GM18502 (cell line): ENCODE measurements at regions not wholly inside any gene's neighbourhood (a gene's known extent, or its start where the extent isn't known, plus 50 kb on each side); places are given as distances from the start of the nearest gene placed in this dataset.
A peak's percentile ranks its signal among the peaks of the same experiment; 100 is the strongest.
"Not testable (repeated sequence)": the region's sequence is repeated elsewhere in the genome, so short reads cannot be mapped to it uniquely, and the experiment has no call there.

Experiments used
- ATAC-seq: cut with Tn5 transposase; IDR thresholded peaks from one replicate; pipeline ENCODE4 v1.9.1; 2021; ENCODE audit warnings: mild to moderate bottlenecking; ENCODE audit not compliant: unreplicated experiment, poor library complexity

DNA sequence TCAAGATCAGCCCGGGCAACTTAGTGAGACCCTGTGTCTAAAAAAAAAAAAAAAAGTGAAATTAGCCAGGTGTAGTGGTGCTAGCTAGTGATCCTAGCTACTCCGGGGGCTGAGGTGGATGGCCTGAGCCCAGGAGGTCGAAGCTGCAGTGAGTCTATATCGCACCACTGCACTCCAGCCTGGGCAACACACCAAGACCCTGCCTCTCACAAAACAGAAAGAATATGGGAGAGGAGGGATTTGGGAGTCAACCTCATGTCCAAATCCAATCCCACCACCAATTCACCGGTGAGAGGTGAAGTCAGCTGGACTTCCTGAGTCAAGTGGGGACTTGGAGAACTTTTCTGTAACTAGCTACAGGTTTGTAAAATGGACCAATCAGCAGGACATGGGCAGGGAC, 80.5 kb upstream of the MFGE8 start:
- no peak for ATAC-seq

DNA sequence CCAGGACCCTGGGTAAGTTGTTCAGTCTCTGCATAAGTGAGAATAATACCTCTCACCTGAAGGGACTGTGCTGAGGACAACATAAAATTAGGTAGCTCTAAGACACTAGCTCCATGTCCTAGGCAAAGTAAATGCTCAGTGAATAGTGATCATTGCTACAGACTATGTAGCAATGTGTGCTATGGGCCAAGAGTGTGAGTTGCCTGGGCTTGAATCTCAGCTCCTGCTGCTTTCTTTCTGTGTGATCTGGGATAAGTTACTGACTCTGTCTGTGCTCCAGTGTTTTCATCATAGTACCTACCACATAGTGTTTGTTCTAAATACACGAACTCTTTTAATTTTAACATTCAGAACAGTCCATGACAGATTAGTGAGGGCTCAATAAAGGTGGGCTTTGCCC, 81.1 kb upstream of the MFGE8 start:
- ATAC-seq = no peak

DNA sequence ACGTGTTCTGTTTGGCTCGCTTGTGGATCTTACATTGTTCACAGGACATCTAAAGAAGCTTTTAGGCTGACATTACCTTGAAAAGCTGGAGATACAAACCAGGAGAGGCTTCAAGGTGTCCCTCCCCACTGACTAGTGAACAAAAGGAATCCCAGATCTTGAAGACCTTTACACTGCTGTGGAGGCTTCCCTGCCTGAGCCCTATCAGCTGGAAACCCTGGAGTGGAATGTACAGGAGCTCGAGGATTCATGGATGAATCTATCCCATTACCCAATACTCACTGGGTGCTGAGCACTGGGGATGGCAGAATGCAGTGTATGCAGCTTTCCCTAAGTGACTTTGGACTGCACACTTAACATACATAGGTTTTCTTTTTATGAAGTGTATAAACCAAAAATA, 82.3 kb upstream of the MFGE8 start:
- ATAC-seq = no peak

DNA sequence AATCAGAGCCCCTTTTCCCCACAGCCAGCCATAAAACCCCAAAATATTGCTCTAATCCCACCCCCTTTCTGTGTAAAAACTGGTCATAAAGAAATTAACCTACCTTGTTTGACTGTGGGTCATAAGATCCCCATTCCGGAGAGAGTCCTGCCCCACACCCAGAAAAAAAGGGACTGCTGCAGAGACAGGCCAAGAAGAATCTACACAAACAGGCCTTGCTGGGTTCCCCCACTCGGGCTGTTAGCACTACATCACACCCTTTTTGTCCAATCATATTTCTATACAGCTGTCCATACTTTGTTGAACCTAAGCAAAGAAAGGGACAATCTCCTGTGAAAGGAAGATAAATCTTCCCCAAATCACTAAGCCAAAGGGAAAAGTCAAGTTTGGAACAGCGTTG, 84.4 kb upstream of the MFGE8 start:
- no peak for ATAC-seq

DNA sequence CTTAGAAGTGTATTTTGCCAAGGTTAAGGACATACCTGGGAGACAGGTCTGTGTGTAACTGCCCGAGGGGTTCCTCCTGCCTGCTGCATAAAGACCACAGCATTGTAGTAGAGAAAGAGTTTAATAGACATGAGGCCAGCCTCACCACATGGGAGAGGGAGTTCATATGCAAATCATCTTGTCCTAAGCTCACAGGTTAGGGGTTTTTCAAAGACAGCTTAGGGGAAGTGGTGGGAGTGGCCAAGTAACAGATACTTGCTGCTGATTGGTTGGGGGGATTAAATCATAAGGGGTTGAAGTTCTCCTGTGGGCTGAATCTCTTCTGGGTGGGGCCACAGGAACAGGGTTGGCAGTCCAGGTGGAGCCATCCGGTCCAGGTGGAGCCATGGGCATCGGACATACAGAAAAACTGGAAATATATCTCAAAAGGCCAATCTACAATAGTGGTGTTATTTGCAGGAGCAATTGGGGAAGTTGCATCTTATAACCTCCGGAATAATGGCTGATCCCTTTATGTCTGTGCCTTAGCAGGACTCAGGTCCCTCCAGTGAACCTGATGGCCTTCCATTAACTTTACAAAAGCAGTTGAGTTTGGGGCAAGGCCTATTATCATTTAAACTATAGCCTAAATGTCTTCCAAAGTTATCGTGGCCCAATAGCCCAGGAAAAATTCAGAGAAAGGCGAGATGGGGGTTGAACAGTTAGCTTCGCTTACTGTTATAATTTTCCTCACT, 86.0 kb upstream of the MFGE8 start:
- no peak for ATAC-seq

DNA sequence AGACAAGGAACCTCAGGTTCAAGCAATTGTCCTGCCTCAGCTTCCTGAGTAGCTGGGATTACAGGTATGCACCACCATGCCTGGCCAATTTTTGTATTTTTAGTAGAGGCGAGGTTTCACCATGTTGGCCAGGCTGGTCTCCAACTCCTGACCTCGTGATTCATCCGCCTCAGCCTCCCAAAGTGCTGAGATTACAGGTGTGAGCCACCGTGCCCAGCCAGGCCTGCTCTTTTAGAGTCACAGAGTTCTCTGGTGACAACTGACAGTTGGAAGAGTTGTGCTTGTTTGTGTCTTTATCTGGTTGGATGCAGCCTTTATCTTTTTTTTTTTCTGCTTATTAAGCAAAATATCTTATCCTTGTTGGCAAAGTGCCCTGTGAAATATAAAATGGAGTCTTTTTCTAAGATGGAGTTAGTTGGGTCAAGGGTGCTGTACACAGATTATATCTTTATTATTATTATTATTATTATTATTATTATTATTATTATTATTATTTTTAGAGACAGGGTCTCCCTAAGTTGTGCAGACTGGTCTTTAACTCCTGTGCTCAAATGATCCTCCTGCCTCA, 86.5 kb upstream of the ABHD2 start:
- ATAC-seq = not testable (repeated sequence)

DNA sequence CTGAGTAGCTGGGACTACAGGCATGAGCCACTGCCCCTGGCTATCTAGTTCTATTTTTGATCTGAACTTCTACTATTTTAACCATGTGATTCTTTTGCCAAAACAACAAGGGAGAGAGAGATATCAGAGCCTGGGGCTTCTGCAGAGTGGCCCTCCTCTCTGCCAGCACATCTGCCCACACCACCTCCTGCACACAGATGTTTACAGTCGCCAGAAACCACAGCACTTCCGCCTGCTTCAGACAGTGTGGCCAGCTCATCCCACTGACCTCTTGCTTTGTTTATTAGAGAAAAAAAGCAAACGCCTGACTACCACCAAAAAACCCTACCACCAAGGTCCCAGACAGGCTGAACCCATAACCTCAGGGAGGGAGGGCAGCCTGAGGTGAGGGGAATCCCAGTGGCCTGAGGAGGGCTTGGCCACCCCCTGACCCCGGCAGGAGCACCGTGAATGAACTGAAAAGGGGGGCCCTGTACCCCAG, 85.9 kb upstream of the ABHD2 start:
- no peak for ATAC-seq

DNA sequence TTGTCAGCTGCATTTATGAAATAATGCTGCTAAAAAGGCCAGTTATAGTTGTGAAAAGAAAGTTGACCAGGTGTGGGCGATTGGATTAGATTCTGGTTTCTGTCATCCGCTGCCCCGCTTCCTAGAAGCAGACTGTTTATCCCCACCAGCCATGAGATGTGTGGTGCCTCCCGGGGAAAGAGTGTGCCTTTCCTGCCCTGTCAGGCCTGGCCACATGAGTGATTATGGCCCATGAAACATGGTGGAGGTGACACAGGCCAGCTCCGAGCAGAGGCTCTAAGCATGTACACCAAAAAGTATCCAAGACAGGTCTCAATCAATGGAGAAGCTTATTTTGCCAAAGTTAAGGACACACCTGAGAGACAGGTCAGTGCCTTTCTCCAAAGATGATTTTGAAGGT, 85.4 kb upstream of the ABHD2 start:
- no peak for ATAC-seq

DNA sequence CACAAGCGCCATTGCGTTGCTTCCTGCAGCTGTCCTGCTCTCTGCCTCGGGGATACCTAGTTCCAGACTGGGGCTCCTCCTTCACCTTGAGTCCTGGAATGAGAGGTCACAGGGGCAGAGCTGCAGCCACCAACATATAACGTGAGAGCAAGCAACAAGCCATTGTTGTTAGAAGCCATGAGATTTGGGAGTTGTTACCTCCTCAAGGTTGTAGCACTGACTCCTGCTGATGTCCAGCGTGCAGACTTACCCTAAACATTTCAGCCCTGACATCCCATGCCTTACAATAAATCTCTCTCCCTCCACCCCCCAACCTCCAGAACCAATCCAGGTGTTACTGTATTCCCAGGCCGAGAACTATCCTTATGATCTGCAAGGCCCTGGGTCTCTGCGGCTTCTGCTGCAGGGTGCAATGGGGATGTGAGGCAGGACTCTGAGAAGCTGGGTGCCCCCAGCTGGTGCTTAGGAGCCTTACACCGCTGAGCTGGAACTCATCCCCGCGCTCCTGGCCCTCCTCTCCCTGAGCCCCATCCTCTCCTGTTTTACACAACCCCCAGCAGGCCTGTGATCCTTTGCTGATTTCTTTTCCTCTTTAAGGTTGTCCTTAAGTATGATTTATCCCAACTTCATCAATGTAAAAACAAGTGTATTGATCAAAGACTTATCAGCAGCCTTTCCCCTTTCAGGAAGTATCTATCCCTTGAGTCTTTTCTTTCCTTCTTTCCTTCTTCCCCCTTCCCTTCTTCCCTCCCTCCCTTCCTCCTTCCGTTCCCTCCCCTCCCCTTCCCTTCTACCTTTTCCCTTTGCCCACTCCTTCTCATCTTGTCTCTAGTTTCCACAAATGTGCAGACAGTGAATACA, 84.2 kb upstream of the ABHD2 start:
- no peak for ATAC-seq

DNA sequence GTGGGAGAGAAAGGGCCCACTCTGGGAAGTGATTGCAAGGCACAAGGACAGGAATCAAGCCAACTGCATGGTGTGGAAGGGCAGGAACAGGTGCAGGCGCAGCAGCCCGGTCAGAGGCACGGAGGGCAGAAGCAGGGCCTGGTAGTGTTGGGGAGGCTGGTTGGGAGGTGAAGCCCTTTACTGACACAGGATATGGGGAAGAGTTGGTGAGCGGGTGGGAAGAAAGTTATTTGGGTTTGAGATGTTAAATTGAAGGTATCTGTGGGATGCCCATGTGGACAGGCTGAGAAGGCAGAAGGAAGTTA, 83.6 kb upstream of the ABHD2 start:
- ATAC-seq = no peak

DNA sequence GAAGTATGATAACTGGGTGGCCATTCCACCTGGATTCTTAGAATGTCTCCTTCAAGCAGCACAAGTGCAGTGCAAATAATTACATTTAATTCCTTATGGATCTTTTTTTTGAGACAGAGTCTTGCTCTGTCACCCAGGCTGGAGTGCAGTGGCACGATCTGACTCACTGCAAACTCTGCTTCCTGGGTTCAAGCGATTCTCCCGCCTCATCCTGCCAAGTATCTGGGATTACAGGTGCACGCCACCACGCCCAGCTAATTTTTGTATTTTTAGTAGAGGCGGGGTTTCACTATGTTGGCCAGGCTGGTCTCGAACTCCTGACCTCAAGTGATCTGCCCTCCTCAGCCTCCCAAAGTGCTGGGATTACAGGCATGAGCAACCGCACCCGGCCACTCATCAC, 80.7 kb upstream of the ABHD2 start:
- not testable (repeated sequence) for ATAC-seq

DNA sequence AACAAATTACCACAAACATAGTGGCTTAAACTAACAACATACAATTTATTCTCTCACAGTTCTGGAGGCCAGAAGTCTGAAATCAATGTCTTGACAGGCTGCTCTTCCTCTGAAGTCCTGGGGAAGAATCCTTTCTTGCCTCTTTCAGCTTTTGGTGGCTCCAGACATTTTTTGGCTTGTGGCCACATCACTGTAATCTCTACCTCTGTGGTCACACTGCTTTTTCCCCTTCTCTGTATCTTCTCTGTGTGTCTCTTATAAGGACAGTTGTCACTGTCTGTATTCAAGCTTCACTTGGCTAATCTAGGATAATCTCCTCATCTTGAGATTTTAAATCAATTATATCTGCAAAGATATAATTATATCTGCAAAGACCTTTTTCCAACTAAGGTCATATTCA, 80.3 kb upstream of the ABHD2 start:
- no peak for ATAC-seq

DNA sequence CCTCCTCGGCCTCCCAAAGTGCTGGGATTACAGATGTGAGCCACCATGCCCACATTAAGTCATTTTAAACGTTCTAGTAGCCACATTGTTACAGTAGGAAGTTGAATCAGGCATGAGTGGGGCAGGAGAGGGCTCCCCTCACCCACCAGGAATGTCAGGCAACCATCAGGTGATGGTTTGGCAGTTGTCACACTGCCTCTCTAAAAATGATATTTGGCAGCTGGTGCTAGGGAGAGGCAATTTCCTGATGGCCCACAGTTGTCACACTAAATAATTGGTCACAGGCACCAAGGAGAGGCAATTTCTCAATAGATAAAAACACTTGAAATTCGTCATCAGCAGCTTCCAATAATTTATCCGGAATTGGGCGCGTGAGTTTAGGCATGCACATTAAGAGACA, 79.2 kb upstream of the ABHD2 start:
- ATAC-seq = no peak

DNA sequence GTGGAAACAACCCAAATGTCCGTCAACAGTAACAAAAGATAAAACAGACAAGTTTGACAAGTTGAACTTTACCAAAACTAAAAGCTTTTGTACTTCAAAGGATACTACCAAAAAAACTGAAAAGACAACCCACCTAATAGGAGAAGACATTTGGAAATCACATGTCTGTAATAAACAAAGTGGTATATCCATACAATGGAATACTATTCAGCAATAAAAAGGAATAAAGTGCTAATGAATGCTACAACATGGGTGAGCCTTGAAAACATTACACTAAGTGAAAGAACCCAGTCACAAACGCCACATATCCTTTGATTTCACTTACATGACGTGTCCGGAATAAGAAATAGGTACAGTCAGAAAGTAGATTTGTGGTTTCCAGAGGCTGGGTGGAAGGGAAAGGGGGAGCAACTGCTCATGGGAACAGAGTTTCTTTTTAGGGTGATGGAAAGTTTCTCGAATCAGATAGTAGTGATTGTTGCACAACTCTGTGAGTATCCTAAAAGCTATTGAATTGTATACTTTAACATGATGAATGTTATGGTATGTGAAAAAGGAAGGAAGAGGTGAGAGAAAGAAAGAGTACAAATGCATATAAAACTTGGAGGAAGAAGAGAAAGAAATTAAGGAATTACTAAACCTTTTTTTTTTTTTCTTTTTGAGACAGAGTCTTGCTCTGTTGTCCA, 72.7 kb upstream of the ABHD2 start:
- ATAC-seq = no peak

DNA sequence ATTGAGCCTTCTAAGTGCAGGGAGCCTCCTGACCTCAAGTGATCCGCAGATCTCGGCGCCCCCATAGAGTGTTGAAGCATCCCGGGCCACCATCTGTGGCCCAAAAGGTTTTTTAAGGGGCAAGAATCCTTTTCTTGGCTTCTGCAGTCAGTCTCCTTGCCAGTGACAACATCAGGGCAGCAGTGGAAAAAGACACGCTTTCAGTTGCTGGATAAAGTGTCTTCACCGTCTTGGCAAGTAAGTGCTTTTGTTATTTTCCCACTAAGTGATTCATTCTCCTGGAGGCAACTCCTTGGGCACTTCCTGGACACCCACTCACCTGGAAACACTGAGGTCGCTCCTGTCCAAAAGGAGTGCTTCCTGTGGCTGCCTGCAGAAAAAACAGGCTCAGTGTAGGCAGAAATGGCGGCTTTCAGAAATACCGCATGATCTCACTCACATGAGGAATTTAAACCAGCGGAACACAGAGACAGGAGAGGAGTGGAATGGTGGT, 71.7 kb upstream of the ABHD2 start:
- ATAC-seq = no peak

DNA sequence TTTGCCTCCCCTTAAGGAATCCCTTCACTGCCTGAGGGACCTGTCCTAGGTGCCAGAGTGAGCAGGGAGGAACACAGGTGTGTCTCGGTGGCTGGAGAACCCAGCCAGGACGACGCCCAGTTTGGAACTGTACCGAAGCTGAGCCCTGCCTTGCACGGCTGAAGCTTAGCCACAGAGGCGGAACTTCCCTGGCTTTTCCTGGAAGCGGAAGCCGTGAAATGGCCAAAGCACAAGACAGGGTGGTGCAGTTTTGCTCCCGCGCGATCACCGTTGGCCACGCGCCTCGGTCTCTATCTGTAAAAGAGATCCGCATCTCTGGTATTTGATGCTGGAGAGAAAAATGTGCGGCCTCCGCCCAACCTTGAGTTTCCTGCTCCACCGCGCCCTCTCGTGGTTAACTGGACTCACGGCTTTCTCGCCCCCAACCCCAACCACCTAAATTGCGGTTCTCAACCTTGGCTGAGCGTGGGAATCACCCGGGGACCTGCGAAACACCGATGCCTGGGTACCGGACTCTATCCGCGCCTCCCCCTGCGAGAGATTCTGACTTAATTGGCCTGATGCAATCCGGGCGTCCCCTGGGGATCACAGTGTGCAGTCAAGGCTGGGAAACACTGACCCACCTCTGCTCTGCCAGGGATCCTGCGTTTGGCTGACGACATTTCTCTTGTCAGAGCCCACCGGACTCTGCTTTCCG, 70.7 kb upstream of the ABHD2 start:
- peak; percentile 73 for ATAC-seq

DNA sequence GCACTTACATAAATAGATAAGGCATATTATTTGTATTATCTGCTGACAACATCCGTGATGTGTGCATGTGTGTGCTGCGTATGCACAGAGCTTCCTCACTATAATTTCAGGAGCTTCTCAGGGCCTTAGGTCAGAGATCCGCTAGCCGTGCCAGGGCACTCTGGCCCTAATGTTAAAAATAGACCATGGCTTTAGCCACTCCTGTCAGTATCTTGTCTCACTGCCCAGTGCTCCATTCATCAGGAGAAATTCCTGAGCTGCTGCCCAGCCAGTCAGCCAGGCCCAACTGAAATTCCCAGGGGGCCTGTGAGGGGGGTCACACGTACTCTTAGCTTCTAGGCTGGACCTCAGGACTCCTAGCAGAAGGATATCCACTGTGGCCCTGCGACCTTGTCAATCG, 70.0 kb upstream of the ABHD2 start:
- ATAC-seq = no peak

DNA sequence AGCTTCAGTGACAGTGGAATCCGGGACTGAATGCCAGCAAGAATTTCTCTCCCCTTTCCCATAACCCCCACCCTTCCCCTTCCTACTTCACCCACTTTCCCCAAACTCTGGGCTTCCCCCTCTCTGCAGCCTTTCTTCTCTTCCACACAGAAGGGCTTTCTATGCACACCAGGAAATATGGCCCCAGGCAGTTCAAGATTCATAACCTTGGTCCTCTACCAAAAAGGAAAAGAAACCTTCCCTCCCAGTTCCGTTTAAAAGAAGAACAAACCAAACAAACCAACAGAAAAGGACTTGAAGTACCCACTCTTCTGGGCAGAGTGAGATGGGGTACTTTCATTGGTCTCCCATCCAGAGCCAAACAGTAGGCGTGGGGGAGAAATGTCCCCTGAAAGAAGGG, 68.8 kb upstream of the ABHD2 start:
- ATAC-seq = no peak

DNA sequence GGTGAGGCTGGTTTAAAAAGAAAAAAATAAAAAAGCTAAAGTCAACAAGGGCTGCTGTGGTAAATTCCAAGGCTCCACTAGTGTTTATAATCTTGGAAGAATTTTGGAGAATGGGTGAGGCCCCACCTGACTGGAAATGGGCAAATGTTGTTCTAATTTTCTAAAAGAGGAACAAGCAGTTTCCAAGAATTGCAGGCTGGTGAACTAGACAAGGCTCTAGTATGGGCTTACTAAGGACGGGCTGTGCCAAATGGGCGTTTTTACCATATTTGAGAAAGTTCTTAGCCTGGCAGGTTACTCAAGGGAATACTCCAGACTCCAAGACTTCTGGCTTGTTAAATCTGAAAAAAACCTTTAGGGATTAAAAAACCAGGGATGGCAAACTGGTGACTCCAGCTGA, 67.0 kb upstream of the ABHD2 start:
- no peak for ATAC-seq

DNA sequence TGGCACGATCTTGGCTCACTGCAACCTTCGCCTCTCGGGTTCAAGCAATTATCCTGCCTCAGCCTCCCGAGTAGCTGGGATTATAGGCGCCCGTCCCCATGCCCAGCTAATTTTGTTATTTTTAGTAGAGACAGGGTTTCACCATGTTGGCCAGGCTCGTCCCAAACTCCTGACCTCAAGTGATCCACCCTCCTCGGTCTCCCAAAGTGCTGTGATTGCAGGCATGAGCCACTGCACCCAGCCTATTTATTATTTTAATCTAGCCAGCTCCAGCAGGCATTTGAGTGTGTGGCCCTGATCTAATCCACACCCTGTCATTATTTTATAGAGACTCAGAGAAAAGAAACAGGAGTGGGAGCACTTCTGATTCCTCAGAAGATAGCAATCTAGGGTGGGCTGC, 66.4 kb upstream of the ABHD2 start:
- ATAC-seq = not testable (repeated sequence)
